ENCODE measurements at regions not wholly inside any gene's neighbourhood (a gene's known extent, or its start where the extent isn't known, plus 50 kb on each side); places are given as distances from the start of the nearest gene placed in this dataset.
A peak's percentile ranks its signal among the peaks of the same experiment; 100 is the strongest.

GRCh38 chr10:30116041-30116491 is 56.7 kb upstream of the JCAD start:
- no peak for DNase-seq

GRCh38 chr10:30115626-30115940 is 56.2 kb upstream of the JCAD start:
- DNase-seq: no peak

GRCh38 chr10:30114881-30115625 is 55.7 kb upstream of the JCAD start:
- no peak for DNase-seq

GRCh38 chr10:30114401-30114800 is 55.0 kb upstream of the JCAD start:
- DNase-seq: no peak

GRCh38 chr10:30111340-30112022 is 52.1 kb upstream of the JCAD start:
- DNase-seq: peak; percentile 95

Measured in HCEC 1CT (cell line).